Breast epithelium (tissue), 4 donors: ENCODE measurements at regions not wholly inside any gene's neighbourhood (a gene's known extent, or its start where the extent isn't known, plus 50 kb on each side); places are given as distances from the start of the nearest gene placed in this dataset.

Experiments
- DNase-seq, 2 donors: peaks; one replicate each; pipeline ENCODE4 v3.0.0-alpha.2; 2019; ENCODE audit warnings: low spot score in 2 of 2
- H3K27ac ChIP-seq, 2 donors: fragments of 200-600 bp; sonication (generic) in 1 of 2; one replicate each; pipeline ENCODE4 v1.5.1; 2016 to 2019; ENCODE audit warnings: mild to moderate bottlenecking in 1 of 2
- H3K27me3 ChIP-seq, 2 donors: fragments of 200-600 bp; sonication (generic) in 1 of 2; one replicate each; pipeline versions ENCODE4 v1.5.1 to v1.6.0; 2017 to 2019; ENCODE audit warnings: control low read depth in 1 of 2, mild to moderate bottlenecking in 1 of 2
- H3K36me3 ChIP-seq: fragments of 200-600 bp; one replicate; pipeline ENCODE4 v1.5.1; 2019
- H3K4me1 ChIP-seq, 2 donors: fragments of 200-600 bp; sonication (generic); one replicate each; pipeline ENCODE4 v1.5.1; 2016 to 2019; ENCODE audit warnings: control low read depth in 1 of 2
- H3K4me3 ChIP-seq, 3 donors: fragments of 200-600 bp; sonication (generic); 1 replicate in 2 of 3; 2 replicates in 1 of 3; pipeline ENCODE4 v1.5.1; 2016 to 2019; ENCODE audit warnings: mild to moderate bottlenecking in 3 of 3, moderate library complexity in 2 of 3
- H3K9me3 ChIP-seq, 2 donors: fragments of 200-600 bp; sonication (generic) in 1 of 2; one replicate each; pipeline ENCODE4 v1.5.1; 2016 to 2019; ENCODE audit warnings: control low read depth in 1 of 2
- CTCF ChIP-seq, 3 donors: fragments of 450-650 bp; IDR thresholded peaks; one replicate each; pipeline ENCODE4 v1.5.1; 2016 to 2017; ENCODE audit warnings: antibody characterized with exemption in 3 of 3, mild to moderate bottlenecking in 3 of 3, moderate library complexity in 3 of 3
- POLR2A ChIP-seq: fragments of 450-650 bp; IDR thresholded peaks from one replicate; pipeline ENCODE4 v1.6.1; 2016; ENCODE audit warnings: antibody characterized with exemption, mild to moderate bottlenecking, moderate library complexity
- POLR2AphosphoS5 ChIP-seq, 3 donors: sonication (generic); formaldehyde crosslinking; IDR thresholded peaks; one replicate each; pipeline ENCODE4 v1.6.1; 2017; ENCODE audit warnings: antibody characterized with exemption in 3 of 3
- intact Hi-C: fragments of 100-400 bp; cut with DNase I; formaldehyde crosslinking; loops from one replicate; pipeline ENCODE4 v1.15.1; 2023; ENCODE audit warnings: low total_unique reads

- TF ChIP-seq CTCF (IDR thresholded peaks at IDR 0.05) = no peak
- TF ChIP-seq POLR2A = no peak
- no peak for TF ChIP-seq POLR2AphosphoS5 (IDR thresholded peaks at IDR 0.05)
- H3K27me3 ChIP-seq = no peaks in the 10 kb centered on the region
- H3K27ac ChIP-seq = no peak overlapping the region
- H3K9me3 ChIP-seq = no peaks in the 10 kb centered on the region
- H3K4me1 ChIP-seq = no peaks in the 10 kb centered on the region
- intact Hi-C loops = loop anchor here (1.0 kb wide), 1 partner anchor 17 kb away; no protein-coding TSS in a partner anchor
- no peak for DNase-seq
- H3K36me3 ChIP-seq = no peaks in the 10 kb centered on the region
- no peak overlapping the region for H3K4me3 ChIP-seq
These were observed 535.1 kb downstream of the SOX2 start for GRCh38 chr3:182246870-182247269.

GRCh38 chr3:182248349-182248880 is 536.7 kb downstream of the SOX2 start:
- H3K27me3 ChIP-seq = no peaks in the 10 kb centered on the region
- no peaks in the 10 kb centered on the region for H3K36me3 ChIP-seq
- intact Hi-C loops = no loop called here
- TF ChIP-seq CTCF (IDR thresholded peaks at IDR 0.05) (no peak), POLR2AphosphoS5 (IDR thresholded peaks at IDR 0.05) (no peak), POLR2A (no peak)
- H3K4me1 ChIP-seq = no peaks in the 10 kb centered on the region
- DNase-seq = no peak
- no peak overlapping the region for H3K4me3 ChIP-seq
- H3K9me3 ChIP-seq = no peaks in the 10 kb centered on the region
- no peak overlapping the region for H3K27ac ChIP-seq

- H3K27me3 ChIP-seq = peaks cover 0 to 2% of the 10 kb centered on the region in 2 donors
- no peak overlapping the region for H3K4me3 ChIP-seq
- DNase-seq = no peak
- TF ChIP-seq POLR2A (no peak), CTCF (IDR thresholded peaks at IDR 0.05) (no peak), POLR2AphosphoS5 (IDR thresholded peaks at IDR 0.05) (no peak)
- H3K4me1 ChIP-seq = no peaks in the 10 kb centered on the region
- H3K36me3 ChIP-seq = no peaks in the 10 kb centered on the region
- intact Hi-C loops = no loop called here
- H3K27ac ChIP-seq = no peak overlapping the region
- H3K9me3 ChIP-seq = no peaks in the 10 kb centered on the region
These were observed 540.5 kb upstream of the ATP11B start for GRCh38 chr3:182252802-182253201.

- intact Hi-C loops = no loop called here
These were observed 538.1 kb upstream of the ATP11B start for GRCh38 chr3:182255158-182255557.

GRCh38 chr3:182257361-182257760 is 535.9 kb upstream of the ATP11B start:
- H3K4me3 ChIP-seq = no peak overlapping the region
- TF ChIP-seq CTCF (IDR thresholded peaks at IDR 0.05) = no peak
- no peak for TF ChIP-seq POLR2AphosphoS5 (IDR thresholded peaks at IDR 0.05)
- no peak for TF ChIP-seq POLR2A

More at GRCh38 chr3:182255158-182255557, 538.1 kb upstream of the ATP11B start:
- no peak overlapping the region for H3K27ac ChIP-seq
- no peak for TF ChIP-seq CTCF (IDR thresholded peaks at IDR 0.05)
- TF ChIP-seq POLR2A = no peak
- TF ChIP-seq POLR2AphosphoS5 (IDR thresholded peaks at IDR 0.05) = no peak
- no peaks in the 10 kb centered on the region for H3K4me1 ChIP-seq
- H3K9me3 ChIP-seq = no peaks in the 10 kb centered on the region
- H3K27me3 ChIP-seq = peaks cover 0 to 11% of the 10 kb centered on the region in 2 donors
- no peak for DNase-seq
- H3K36me3 ChIP-seq = no peaks in the 10 kb centered on the region
- no peak overlapping the region for H3K4me3 ChIP-seq

More at GRCh38 chr3:182257361-182257760, 535.9 kb upstream of the ATP11B start:
- Histone ChIP-seq H3K27me3 (peaks cover 0 to 19% of the 10 kb centered on the region in 2 donors), H3K36me3 (no peaks in the 10 kb centered on the region), H3K27ac (no peak overlapping the region), H3K4me1 (no peaks in the 10 kb centered on the region), H3K9me3 (no peaks in the 10 kb centered on the region)
- DNase-seq = no peak
- intact Hi-C loops = no loop called here
